Activated CD4-positive, alpha-beta T cell treated with anti-CD3 and anti-CD28 coated beads, Interleukin-2, amount 10 ng/mL, durations not matched to agents 24 days and 14 days (primary cell): ENCODE measurements at regions not wholly inside any gene's neighbourhood (a gene's known extent, or its start where the extent isn't known, plus 50 kb on each side); places are given as distances from the start of the nearest gene placed in this dataset.

Experiments used
- DNase-seq: peaks from one replicate; pipeline ENCODE4 v3.0.0; 2022
- H3K27ac Mint-ChIP-seq: one replicate; pipeline ENCODE4 v1.8.0; 2022; ENCODE audit warnings: mild to moderate bottlenecking, mixed read lengths
- H3K27me3 Mint-ChIP-seq: one replicate; pipeline ENCODE4 v1.8.0; 2022; ENCODE audit warnings: mixed read lengths
- H3K36me3 Mint-ChIP-seq: one replicate; pipeline ENCODE4 v1.8.0; 2022; ENCODE audit warnings: low read depth, mild to moderate bottlenecking, mixed read lengths
- H3K4me1 Mint-ChIP-seq: one replicate; pipeline ENCODE4 v1.8.0; 2021; ENCODE audit warnings: mixed read lengths
- H3K4me3 Mint-ChIP-seq: one replicate; pipeline ENCODE4 v1.8.0; 2022; ENCODE audit warnings: mild to moderate bottlenecking, moderate library complexity, mixed read lengths
- H3K9me3 Mint-ChIP-seq: one replicate; pipeline ENCODE4 v1.8.0; 2021; ENCODE audit warnings: mixed read lengths
- intact Hi-C: fragments of 100-400 bp; cut with micrococcal nuclease; formaldehyde crosslinking; loops from one replicate; pipeline ENCODE4 v1.15.1; 2023

DNA sequence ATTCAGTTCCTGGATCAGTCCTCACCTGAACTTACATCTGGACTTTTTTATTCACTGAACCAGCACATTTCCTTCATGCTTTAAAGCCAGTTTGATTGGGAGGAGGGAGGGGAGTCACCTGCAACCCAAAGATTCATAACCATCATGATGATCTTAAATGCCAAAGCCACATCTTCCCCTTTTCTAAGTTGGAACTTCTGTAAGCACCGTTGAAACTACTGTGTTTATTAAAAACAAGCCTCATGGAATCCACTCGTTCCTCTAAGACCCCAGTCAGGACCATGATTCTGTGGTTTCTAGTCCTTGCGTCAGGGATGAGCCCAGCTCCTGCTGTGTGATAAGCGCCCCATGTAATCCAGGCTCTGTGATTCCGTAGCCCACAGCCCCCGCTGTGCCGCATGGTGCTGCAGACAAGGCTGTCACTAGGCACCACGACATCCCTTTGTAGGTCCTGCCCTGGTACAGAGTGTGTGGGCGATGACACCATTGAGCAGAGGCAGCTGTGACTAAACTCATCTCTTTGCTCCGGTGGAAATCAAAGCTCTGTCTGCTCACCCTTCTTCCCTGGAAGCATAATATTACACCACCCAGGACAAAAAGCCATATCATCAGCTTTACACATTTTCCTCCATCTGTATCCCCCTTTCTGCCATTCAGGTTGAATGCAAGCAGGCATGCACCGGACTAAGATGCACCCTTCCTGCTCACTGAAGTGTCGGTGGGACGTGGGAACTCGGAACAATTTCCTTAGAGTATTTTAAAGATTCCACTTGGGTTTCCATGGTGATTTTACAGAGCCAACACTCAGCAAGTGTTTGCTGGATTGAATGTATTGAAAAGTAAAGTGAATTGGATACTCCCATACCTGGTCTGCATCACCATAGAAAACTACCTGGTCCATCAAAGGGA lies 132.0 kb upstream of the FSTL4 start:
- no peaks in the 10 kb centered on the region for H3K36me3 Mint-ChIP-seq
- DNase-seq, result no peak
- no peak overlapping the region for H3K4me3 Mint-ChIP-seq
- peaks cover 4% of the 10 kb centered on the region for H3K27me3 Mint-ChIP-seq
- H3K9me3 Mint-ChIP-seq, result no peaks in the 10 kb centered on the region
- intact Hi-C loops, result no loop called here
- no peak overlapping the region for H3K27ac Mint-ChIP-seq
- no peaks in the 10 kb centered on the region for H3K4me1 Mint-ChIP-seq

GRCh38 chr5:133742431-133742988 lies 130.2 kb upstream of the FSTL4 start:
- H3K9me3 Mint-ChIP-seq, result no peaks in the 10 kb centered on the region
- peaks cover 4% of the 10 kb centered on the region for H3K27me3 Mint-ChIP-seq
- H3K27ac Mint-ChIP-seq, result no peak overlapping the region
- intact Hi-C loops, result no loop called here
- H3K36me3 Mint-ChIP-seq, result no peaks in the 10 kb centered on the region
- DNase-seq, result no peak
- no peak overlapping the region for H3K4me3 Mint-ChIP-seq
- no peaks in the 10 kb centered on the region for H3K4me1 Mint-ChIP-seq

GRCh38 chr5:133741818-133742355 lies 129.5 kb upstream of the FSTL4 start:
- no peak for DNase-seq
- Mint-ChIP-seq H3K27ac (no peak overlapping the region), H3K9me3 (no peaks in the 10 kb centered on the region)

GRCh38 chr5:133741396-133741795 lies 129.1 kb upstream of the FSTL4 start:
- Mint-ChIP-seq H3K9me3 (no peaks in the 10 kb centered on the region), H3K27ac (no peak overlapping the region), H3K4me3 (no peak overlapping the region), H3K36me3 (no peaks in the 10 kb centered on the region), H3K4me1 (no peaks in the 10 kb centered on the region), H3K27me3 (peaks cover 4% of the 10 kb centered on the region)
- DNase-seq, result no peak
- intact Hi-C loops, result no loop called here

More at GRCh38 chr5:133741818-133742355, 129.5 kb upstream of the FSTL4 start:
- H3K4me1 Mint-ChIP-seq, result no peaks in the 10 kb centered on the region
- H3K4me3 Mint-ChIP-seq, result no peak overlapping the region
- peaks cover 4% of the 10 kb centered on the region for H3K27me3 Mint-ChIP-seq
- H3K36me3 Mint-ChIP-seq, result no peaks in the 10 kb centered on the region
- intact Hi-C loops, result no loop called here

DNA sequence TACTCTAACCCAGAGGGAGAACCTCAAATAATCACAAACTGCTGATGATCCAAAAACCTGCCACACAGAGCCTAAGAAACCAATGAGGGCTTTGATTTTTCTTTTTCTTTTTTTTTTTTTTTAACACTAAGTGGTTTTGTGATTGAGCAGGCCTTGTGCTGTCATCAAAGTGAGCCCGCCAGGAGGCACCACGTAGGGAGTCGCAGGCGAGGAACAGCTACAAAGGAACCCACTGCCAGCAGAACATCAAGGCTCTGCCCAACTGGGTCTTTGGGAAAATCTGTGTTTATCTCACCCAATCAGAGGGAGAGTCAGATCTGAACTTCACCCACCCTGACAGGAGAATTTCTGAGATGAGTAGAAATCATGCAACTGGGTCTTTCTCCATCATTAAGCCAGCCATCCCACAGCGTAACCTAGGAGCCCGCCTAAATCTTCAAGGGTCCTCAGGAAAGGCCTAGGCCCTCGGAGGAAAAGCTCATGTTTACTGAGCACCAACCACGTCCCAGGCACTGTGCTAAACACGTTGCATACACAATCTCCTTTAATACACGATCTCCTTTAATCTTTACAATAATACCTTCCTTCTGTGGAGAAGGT lies 126.9 kb upstream of the FSTL4 start:
- H3K4me1 Mint-ChIP-seq, result no peaks in the 10 kb centered on the region
- intact Hi-C loops, result no loop called here
- DNase-seq, result no peak
- H3K9me3 Mint-ChIP-seq, result no peaks in the 10 kb centered on the region
- H3K36me3 Mint-ChIP-seq, result no peaks in the 10 kb centered on the region
- peaks cover 7% of the 10 kb centered on the region for H3K27me3 Mint-ChIP-seq
- no peak overlapping the region for H3K27ac Mint-ChIP-seq
- H3K4me3 Mint-ChIP-seq, result no peak overlapping the region

- no peak overlapping the region for H3K27ac Mint-ChIP-seq
- intact Hi-C loops, result no loop called here
- DNase-seq, result no peak
- no peaks in the 10 kb centered on the region for H3K36me3 Mint-ChIP-seq
- H3K4me3 Mint-ChIP-seq, result no peak overlapping the region
- peaks cover 7% of the 10 kb centered on the region for H3K27me3 Mint-ChIP-seq
- H3K4me1 Mint-ChIP-seq, result no peaks in the 10 kb centered on the region
- H3K9me3 Mint-ChIP-seq, result no peaks in the 10 kb centered on the region
Measured at GRCh38 chr5:133738271-133738670, 125.9 kb upstream of the FSTL4 start.

GRCh38 chr5:133736512-133736911 lies 124.2 kb upstream of the FSTL4 start:
- intact Hi-C loops, result no loop called here
- Mint-ChIP-seq H3K4me3 (no peak overlapping the region), H3K27me3 (peaks cover 9% of the 10 kb centered on the region), H3K4me1 (no peaks in the 10 kb centered on the region), H3K9me3 (no peaks in the 10 kb centered on the region), H3K27ac (no peak overlapping the region), H3K36me3 (no peaks in the 10 kb centered on the region)
- DNase-seq, result no peak

- intact Hi-C loops, result no loop called here
- H3K4me3 Mint-ChIP-seq, result no peak overlapping the region
- H3K27ac Mint-ChIP-seq, result no peak overlapping the region
- peaks cover 11% of the 10 kb centered on the region for H3K27me3 Mint-ChIP-seq
- no peak for DNase-seq
- no peaks in the 10 kb centered on the region for H3K9me3 Mint-ChIP-seq
- no peaks in the 10 kb centered on the region for H3K4me1 Mint-ChIP-seq
- H3K36me3 Mint-ChIP-seq, result no peaks in the 10 kb centered on the region
Measured at GRCh38 chr5:133735346-133735745, 123.0 kb upstream of the FSTL4 start.

- Mint-ChIP-seq H3K27me3 (peaks cover 11% of the 10 kb centered on the region), H3K27ac (no peak overlapping the region), H3K36me3 (no peaks in the 10 kb centered on the region), H3K4me1 (no peaks in the 10 kb centered on the region), H3K4me3 (no peak overlapping the region), H3K9me3 (no peaks in the 10 kb centered on the region)
- intact Hi-C loops, result no loop called here
- no peak for DNase-seq
Measured at GRCh38 chr5:133734916-133735315, 122.6 kb upstream of the FSTL4 start.

DNA sequence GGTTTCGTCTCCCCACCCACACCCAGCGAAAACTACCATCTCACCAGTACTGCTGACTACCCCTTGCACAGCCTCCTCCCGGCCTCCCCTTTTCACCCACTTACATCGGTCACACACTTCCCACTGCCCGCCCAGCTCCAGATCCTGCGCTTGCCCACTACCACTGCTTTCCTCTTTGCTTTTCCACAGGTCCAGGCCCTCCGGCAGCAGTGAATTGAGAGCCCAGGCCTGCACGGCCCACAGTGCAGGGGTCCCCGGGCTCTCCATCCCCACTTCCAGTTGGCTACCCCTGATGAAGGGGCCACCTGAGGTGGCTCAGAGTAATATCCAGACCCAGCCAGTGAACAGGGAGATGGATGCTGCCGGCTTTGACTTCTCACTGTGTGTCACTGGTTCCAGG lies 120.2 kb upstream of the FSTL4 start:
- intact Hi-C loops, result no loop called here
- no peaks in the 10 kb centered on the region for H3K36me3 Mint-ChIP-seq

GRCh38 chr5:133731951-133732350 lies 119.6 kb upstream of the FSTL4 start:
- Mint-ChIP-seq H3K4me3 (no peak overlapping the region), H3K4me1 (no peaks in the 10 kb centered on the region), H3K36me3 (no peaks in the 10 kb centered on the region), H3K27ac (no peak overlapping the region), H3K27me3 (peaks cover 16% of the 10 kb centered on the region), H3K9me3 (peaks cover 3% of the 10 kb centered on the region)
- DNase-seq, result no peak
- intact Hi-C loops, result no loop called here

More for the DNA sequence above, 120.2 kb upstream of the FSTL4 start:
- H3K4me1 Mint-ChIP-seq, result no peaks in the 10 kb centered on the region
- H3K9me3 Mint-ChIP-seq, result peaks cover 3% of the 10 kb centered on the region
- H3K27me3 Mint-ChIP-seq, result peaks cover 15% of the 10 kb centered on the region
- no peak overlapping the region for H3K27ac Mint-ChIP-seq
- no peak overlapping the region for H3K4me3 Mint-ChIP-seq
- no peak for DNase-seq

DNA sequence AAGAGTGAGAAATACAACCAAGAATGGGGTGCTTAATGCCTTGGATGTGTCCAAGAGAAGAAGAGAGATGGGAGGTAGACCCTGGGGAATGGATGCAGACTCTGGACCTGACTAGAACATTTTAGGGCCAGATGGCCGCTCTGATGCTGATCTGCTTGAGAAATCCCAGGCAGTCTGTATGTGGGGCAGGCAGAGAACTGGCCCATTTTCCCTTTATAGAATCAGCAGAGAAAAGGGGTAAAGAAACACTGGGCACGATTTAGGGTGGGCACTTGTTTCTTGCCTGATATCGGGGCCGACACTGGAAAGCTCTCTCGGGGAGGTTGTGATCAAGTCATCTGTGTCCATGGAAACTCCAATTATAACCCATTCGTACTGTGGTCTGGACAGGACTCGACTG lies 118.5 kb upstream of the FSTL4 start:
- no peak overlapping the region for H3K27ac Mint-ChIP-seq
- H3K4me1 Mint-ChIP-seq, result no peaks in the 10 kb centered on the region
- H3K9me3 Mint-ChIP-seq, result peaks cover 3% of the 10 kb centered on the region
- peaks cover 18% of the 10 kb centered on the region for H3K27me3 Mint-ChIP-seq
- no peak overlapping the region for H3K4me3 Mint-ChIP-seq
- no peaks in the 10 kb centered on the region for H3K36me3 Mint-ChIP-seq
- intact Hi-C loops, result no loop called here
- no peak for DNase-seq

GRCh38 chr5:133730346-133730745 lies 118.0 kb upstream of the FSTL4 start:
- Mint-ChIP-seq H3K4me3 (no peak overlapping the region), H3K36me3 (no peaks in the 10 kb centered on the region), H3K27ac (no peak overlapping the region), H3K27me3 (peaks cover 18% of the 10 kb centered on the region), H3K9me3 (peaks cover 3% of the 10 kb centered on the region), H3K4me1 (no peaks in the 10 kb centered on the region)
- intact Hi-C loops, result no loop called here
- DNase-seq, result no peak

DNA sequence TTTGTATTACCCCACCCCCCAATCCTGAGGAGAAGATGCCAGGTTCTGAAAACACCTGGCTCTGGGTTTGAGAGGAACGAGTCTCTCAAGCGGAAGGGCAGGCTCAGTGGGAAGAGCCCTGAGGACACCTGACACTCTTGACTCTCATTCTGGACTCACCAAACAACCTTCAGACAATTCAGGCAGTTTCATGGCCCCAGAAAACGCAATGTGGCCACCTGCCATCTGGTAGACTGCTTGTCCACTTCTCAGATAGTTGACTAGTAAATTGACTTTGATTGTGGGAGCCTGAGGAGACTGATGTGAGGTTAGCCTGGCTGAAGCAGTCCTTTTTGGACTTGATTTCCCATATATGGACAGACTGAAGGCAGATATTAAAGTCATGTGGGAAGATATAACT lies 117.5 kb upstream of the FSTL4 start:
- H3K36me3 Mint-ChIP-seq, result no peaks in the 10 kb centered on the region
- no peak overlapping the region for H3K4me3 Mint-ChIP-seq
- intact Hi-C loops, result no loop called here
- peaks cover 3% of the 10 kb centered on the region for H3K9me3 Mint-ChIP-seq
- no peak for DNase-seq
- no peaks in the 10 kb centered on the region for H3K4me1 Mint-ChIP-seq
- H3K27ac Mint-ChIP-seq, result no peak overlapping the region
- H3K27me3 Mint-ChIP-seq, result peaks cover 20% of the 10 kb centered on the region
